ENCODE measurements at regions not wholly inside any gene's neighbourhood (a gene's known extent, or its start where the extent isn't known, plus 50 kb on each side); places are given as distances from the start of the nearest gene placed in this dataset.

DNA sequence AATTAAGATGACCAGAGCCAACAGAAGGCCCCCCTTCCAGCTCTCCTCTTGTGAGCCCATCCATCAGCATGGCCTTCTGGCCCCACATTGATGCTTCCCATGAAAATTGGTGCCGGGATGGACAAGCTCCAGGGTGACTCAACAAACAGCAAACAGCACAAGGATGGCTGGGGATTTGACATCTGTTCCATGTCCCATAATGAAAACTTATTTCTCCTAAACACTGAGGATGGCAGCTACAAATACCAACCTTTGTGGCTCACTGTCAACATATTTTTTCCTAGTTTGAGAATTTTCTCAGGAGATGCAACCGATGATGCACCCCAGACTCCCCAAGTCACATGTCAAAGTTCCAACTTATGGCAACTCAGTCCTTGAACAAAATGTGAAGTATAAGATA lies 169.6 kb upstream of the SIX2 start:
- TF ChIP-seq, protein P1, sequence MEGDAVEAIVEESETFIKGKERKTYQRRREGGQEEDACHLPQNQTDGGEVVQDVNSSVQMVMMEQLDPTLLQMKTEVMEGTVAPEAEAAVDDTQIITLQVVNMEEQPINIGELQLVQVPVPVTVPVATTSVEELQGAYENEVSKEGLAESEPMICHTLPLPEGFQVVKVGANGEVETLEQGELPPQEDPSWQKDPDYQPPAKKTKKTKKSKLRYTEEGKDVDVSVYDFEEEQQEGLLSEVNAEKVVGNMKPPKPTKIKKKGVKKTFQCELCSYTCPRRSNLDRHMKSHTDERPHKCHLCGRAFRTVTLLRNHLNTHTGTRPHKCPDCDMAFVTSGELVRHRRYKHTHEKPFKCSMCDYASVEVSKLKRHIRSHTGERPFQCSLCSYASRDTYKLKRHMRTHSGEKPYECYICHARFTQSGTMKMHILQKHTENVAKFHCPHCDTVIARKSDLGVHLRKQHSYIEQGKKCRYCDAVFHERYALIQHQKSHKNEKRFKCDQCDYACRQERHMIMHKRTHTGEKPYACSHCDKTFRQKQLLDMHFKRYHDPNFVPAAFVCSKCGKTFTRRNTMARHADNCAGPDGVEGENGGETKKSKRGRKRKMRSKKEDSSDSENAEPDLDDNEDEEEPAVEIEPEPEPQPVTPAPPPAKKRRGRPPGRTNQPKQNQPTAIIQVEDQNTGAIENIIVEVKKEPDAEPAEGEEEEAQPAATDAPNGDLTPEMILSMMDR (IDR thresholded peaks at IDR 0.05; ENCODE audit: poor library complexity, severe bottlenecking), result no peak
- TF ChIP-seq EZH2 (IDR thresholded peaks at IDR 0.05; ENCODE audit: borderline replicate concordance, insufficient read depth, low read length, poor library complexity, severe bottlenecking), result no peak
- TF ChIP-seq SMC3 (conservative IDR thresholded peaks at IDR 0.05; ENCODE audit: poor library complexity), result no peak
- TF ChIP-seq REST (IDR thresholded peaks at IDR 0.05; ENCODE audit: borderline replicate concordance), result no peak
- no peak for TF ChIP-seq TAF1 (IDR thresholded peaks at IDR 0.05; ENCODE audit: low read depth)
- TF ChIP-seq POLR2AphosphoS5 (IDR thresholded peaks at IDR 0.05), result no peak
